ENCODE measurements at regions not wholly inside any gene's neighbourhood (a gene's known extent, or its start where the extent isn't known, plus 50 kb on each side); places are given as distances from the start of the nearest gene placed in this dataset.

- Mint-ChIP-seq H3K4me1 (peaks cover 0 to 2% (median 0%) of the 10 kb centered on the region in 4 donors), H3K36me3 (no peaks in the 10 kb centered on the region), H3K9me3 (peaks cover 0 to 3% (median 0%) of the 10 kb centered on the region in 7 donors), H3K4me3 (no peak overlapping the region), H3K27me3 (peaks cover 13% of the 10 kb centered on the region), H3K27ac (no peak overlapping the region)
- ATAC-seq (ENCODE audit: low read depth in 2 of 2) (no peak), DNase-seq (no peak)
- H3K9me3 ChIP-seq (ENCODE audit: control insufficient read depth in 2 of 2, low read length in 2 of 2), result no peaks in the 10 kb centered on the region
- H3K27ac ChIP-seq (ENCODE audit: insufficient read depth, low read length, poor library complexity, severe bottlenecking), result no peak overlapping the region
- H3K4me1 ChIP-seq (ENCODE audit: control insufficient read depth, insufficient read depth, low read length, poor library complexity, severe bottlenecking), result no peaks in the 10 kb centered on the region
- H3K27me3 ChIP-seq (ENCODE audit: control insufficient read depth, insufficient read depth, low read length), result no peaks in the 10 kb centered on the region
- H3K4me3 ChIP-seq (ENCODE audit: low read depth, low read length), result no peak overlapping the region
- no peaks in the 10 kb centered on the region for H3K36me3 ChIP-seq (ENCODE audit: control insufficient read depth, insufficient read depth, low read length)
These were observed 424.1 kb upstream of the CD180 start for GRCh38 chr5:67620424-67621397.

GRCh38 chr5:67619636-67620035 is 423.0 kb upstream of the CD180 start:
- H3K36me3 Mint-ChIP-seq, result no peaks in the 10 kb centered on the region
- H3K27ac Mint-ChIP-seq, result no peak overlapping the region
- no peak for ATAC-seq (ENCODE audit: low read depth in 2 of 2)

GRCh38 chr5:67619235-67619634 is 422.6 kb upstream of the CD180 start:
- no peak overlapping the region for H3K27ac ChIP-seq (ENCODE audit: insufficient read depth, low read length, poor library complexity, severe bottlenecking)
- no peak overlapping the region for H3K27ac Mint-ChIP-seq
- H3K9me3 ChIP-seq (ENCODE audit: control insufficient read depth in 2 of 2, low read length in 2 of 2), result no peaks in the 10 kb centered on the region
- H3K36me3 ChIP-seq (ENCODE audit: control insufficient read depth, insufficient read depth, low read length), result no peaks in the 10 kb centered on the region
- H3K9me3 Mint-ChIP-seq, result peaks cover 0 to 2% (median 0%) of the 10 kb centered on the region in 7 donors
- H3K4me1 Mint-ChIP-seq, result peaks cover 0 to 2% (median 0%) of the 10 kb centered on the region in 4 donors
- ATAC-seq (ENCODE audit: low read depth in 2 of 2) (no peak), DNase-seq (no peak)
- H3K27me3 Mint-ChIP-seq, result peaks cover 10% of the 10 kb centered on the region
- H3K4me3 ChIP-seq (ENCODE audit: low read depth, low read length), result no peak overlapping the region
- no peaks in the 10 kb centered on the region for H3K4me1 ChIP-seq (ENCODE audit: control insufficient read depth, insufficient read depth, low read length, poor library complexity, severe bottlenecking)
- H3K36me3 Mint-ChIP-seq, result no peaks in the 10 kb centered on the region
- H3K4me3 Mint-ChIP-seq, result no peak overlapping the region
- no peaks in the 10 kb centered on the region for H3K27me3 ChIP-seq (ENCODE audit: control insufficient read depth, insufficient read depth, low read length)

More at GRCh38 chr5:67619636-67620035, 423.0 kb upstream of the CD180 start:
- no peaks in the 10 kb centered on the region for H3K27me3 ChIP-seq (ENCODE audit: control insufficient read depth, insufficient read depth, low read length)
- Mint-ChIP-seq H3K27me3 (peaks cover 13% of the 10 kb centered on the region), H3K4me3 (no peak overlapping the region), H3K4me1 (peaks cover 0 to 2% (median 0%) of the 10 kb centered on the region in 4 donors), H3K9me3 (peaks cover 0 to 2% (median 0%) of the 10 kb centered on the region in 7 donors)
- no peak overlapping the region for H3K4me3 ChIP-seq (ENCODE audit: low read depth, low read length)
- no peaks in the 10 kb centered on the region for H3K9me3 ChIP-seq (ENCODE audit: control insufficient read depth in 2 of 2, low read length in 2 of 2)
- DNase-seq, result no peak
- no peak overlapping the region for H3K27ac ChIP-seq (ENCODE audit: insufficient read depth, low read length, poor library complexity, severe bottlenecking)
- H3K36me3 ChIP-seq (ENCODE audit: control insufficient read depth, insufficient read depth, low read length), result no peaks in the 10 kb centered on the region
- H3K4me1 ChIP-seq (ENCODE audit: control insufficient read depth, insufficient read depth, low read length, poor library complexity, severe bottlenecking), result no peaks in the 10 kb centered on the region

GRCh38 chr5:67617051-67617450 is 420.5 kb upstream of the CD180 start:
- no peaks in the 10 kb centered on the region for H3K36me3 Mint-ChIP-seq

GRCh38 chr5:67612961-67613360 is 416.4 kb upstream of the CD180 start:
- DNase-seq (no peak), ATAC-seq (ENCODE audit: low read depth in 2 of 2) (no peak)
- Mint-ChIP-seq H3K36me3 (no peaks in the 10 kb centered on the region), H3K27me3 (peaks cover 5% of the 10 kb centered on the region), H3K4me3 (no peak overlapping the region), H3K9me3 (peaks cover 0 to 2% (median 0%) of the 10 kb centered on the region in 7 donors), H3K4me1 (no peaks in the 10 kb centered on the region), H3K27ac (no peak overlapping the region)
- Histone ChIP-seq H3K4me1 (ENCODE audit: control insufficient read depth, insufficient read depth, low read length, poor library complexity, severe bottlenecking) (no peaks in the 10 kb centered on the region), H3K27ac (ENCODE audit: insufficient read depth, low read length, poor library complexity, severe bottlenecking) (no peak overlapping the region), H3K4me3 (ENCODE audit: low read depth, low read length) (no peak overlapping the region), H3K27me3 (ENCODE audit: control insufficient read depth, insufficient read depth, low read length) (no peaks in the 10 kb centered on the region), H3K36me3 (ENCODE audit: control insufficient read depth, insufficient read depth, low read length) (no peaks in the 10 kb centered on the region), H3K9me3 (ENCODE audit: control insufficient read depth in 2 of 2, low read length in 2 of 2) (no peaks in the 10 kb centered on the region)

More at GRCh38 chr5:67617051-67617450, 420.5 kb upstream of the CD180 start:
- no peak for ATAC-seq (ENCODE audit: low read depth in 2 of 2)
- H3K9me3 ChIP-seq (ENCODE audit: control insufficient read depth in 2 of 2, low read length in 2 of 2), result no peaks in the 10 kb centered on the region
- Mint-ChIP-seq H3K27me3 (peaks cover 4% of the 10 kb centered on the region), H3K27ac (no peak overlapping the region), H3K4me1 (peaks cover 0 to 2% (median 0%) of the 10 kb centered on the region in 4 donors), H3K9me3 (peaks cover 0 to 2% (median 0%) of the 10 kb centered on the region in 7 donors), H3K4me3 (no peak overlapping the region)
- no peaks in the 10 kb centered on the region for H3K36me3 ChIP-seq (ENCODE audit: control insufficient read depth, insufficient read depth, low read length)
- no peaks in the 10 kb centered on the region for H3K4me1 ChIP-seq (ENCODE audit: control insufficient read depth, insufficient read depth, low read length, poor library complexity, severe bottlenecking)
- no peak for DNase-seq
- H3K27ac ChIP-seq (ENCODE audit: insufficient read depth, low read length, poor library complexity, severe bottlenecking), result no peak overlapping the region
- no peak overlapping the region for H3K4me3 ChIP-seq (ENCODE audit: low read depth, low read length)
- no peaks in the 10 kb centered on the region for H3K27me3 ChIP-seq (ENCODE audit: control insufficient read depth, insufficient read depth, low read length)

GRCh38 chr5:67610186-67610912 is 413.8 kb upstream of the CD180 start:
- H3K4me1 Mint-ChIP-seq, result no peaks in the 10 kb centered on the region
- peaks cover 10% of the 10 kb centered on the region for H3K27me3 Mint-ChIP-seq
- no peaks in the 10 kb centered on the region for H3K4me1 ChIP-seq (ENCODE audit: control insufficient read depth, insufficient read depth, low read length, poor library complexity, severe bottlenecking)
- no peaks in the 10 kb centered on the region for H3K36me3 ChIP-seq (ENCODE audit: control insufficient read depth, insufficient read depth, low read length)
- peaks cover 0 to 6% (median 0%) of the 10 kb centered on the region in 7 donors for H3K9me3 Mint-ChIP-seq
- H3K36me3 Mint-ChIP-seq, result no peaks in the 10 kb centered on the region
- no peak overlapping the region for H3K4me3 Mint-ChIP-seq
- no peak overlapping the region for H3K27ac ChIP-seq (ENCODE audit: insufficient read depth, low read length, poor library complexity, severe bottlenecking)
- H3K4me3 ChIP-seq (ENCODE audit: low read depth, low read length), result no peak overlapping the region
- no peak for ATAC-seq (ENCODE audit: low read depth in 2 of 2)
- no peaks in the 10 kb centered on the region for H3K27me3 ChIP-seq (ENCODE audit: control insufficient read depth, insufficient read depth, low read length)
- no peaks in the 10 kb centered on the region for H3K9me3 ChIP-seq (ENCODE audit: control insufficient read depth in 2 of 2, low read length in 2 of 2)
- no peak overlapping the region for H3K27ac Mint-ChIP-seq
- DNase-seq, result no peak

GRCh38 chr5:67607958-67608357 is 411.4 kb upstream of the CD180 start:
- ATAC-seq (ENCODE audit: low read depth in 2 of 2), result no peak
- Mint-ChIP-seq H3K36me3 (no peaks in the 10 kb centered on the region), H3K27me3 (peaks cover 11% of the 10 kb centered on the region), H3K4me1 (no peaks in the 10 kb centered on the region), H3K27ac (no peak overlapping the region), H3K4me3 (no peak overlapping the region), H3K9me3 (peaks cover 0 to 6% (median under 1%) of the 10 kb centered on the region in 7 donors)
- no peaks in the 10 kb centered on the region for H3K36me3 ChIP-seq (ENCODE audit: control insufficient read depth, insufficient read depth, low read length)
- H3K9me3 ChIP-seq (ENCODE audit: control insufficient read depth in 2 of 2, low read length in 2 of 2), result no peaks in the 10 kb centered on the region
- no peaks in the 10 kb centered on the region for H3K4me1 ChIP-seq (ENCODE audit: control insufficient read depth, insufficient read depth, low read length, poor library complexity, severe bottlenecking)
- DNase-seq, result no peak
- H3K4me3 ChIP-seq (ENCODE audit: low read depth, low read length), result no peak overlapping the region
- no peak overlapping the region for H3K27ac ChIP-seq (ENCODE audit: insufficient read depth, low read length, poor library complexity, severe bottlenecking)
- no peaks in the 10 kb centered on the region for H3K27me3 ChIP-seq (ENCODE audit: control insufficient read depth, insufficient read depth, low read length)
